ENCODE measurements at regions not wholly inside any gene's neighbourhood (a gene's known extent, or its start where the extent isn't known, plus 50 kb on each side); places are given as distances from the start of the nearest gene placed in this dataset.

DNA sequence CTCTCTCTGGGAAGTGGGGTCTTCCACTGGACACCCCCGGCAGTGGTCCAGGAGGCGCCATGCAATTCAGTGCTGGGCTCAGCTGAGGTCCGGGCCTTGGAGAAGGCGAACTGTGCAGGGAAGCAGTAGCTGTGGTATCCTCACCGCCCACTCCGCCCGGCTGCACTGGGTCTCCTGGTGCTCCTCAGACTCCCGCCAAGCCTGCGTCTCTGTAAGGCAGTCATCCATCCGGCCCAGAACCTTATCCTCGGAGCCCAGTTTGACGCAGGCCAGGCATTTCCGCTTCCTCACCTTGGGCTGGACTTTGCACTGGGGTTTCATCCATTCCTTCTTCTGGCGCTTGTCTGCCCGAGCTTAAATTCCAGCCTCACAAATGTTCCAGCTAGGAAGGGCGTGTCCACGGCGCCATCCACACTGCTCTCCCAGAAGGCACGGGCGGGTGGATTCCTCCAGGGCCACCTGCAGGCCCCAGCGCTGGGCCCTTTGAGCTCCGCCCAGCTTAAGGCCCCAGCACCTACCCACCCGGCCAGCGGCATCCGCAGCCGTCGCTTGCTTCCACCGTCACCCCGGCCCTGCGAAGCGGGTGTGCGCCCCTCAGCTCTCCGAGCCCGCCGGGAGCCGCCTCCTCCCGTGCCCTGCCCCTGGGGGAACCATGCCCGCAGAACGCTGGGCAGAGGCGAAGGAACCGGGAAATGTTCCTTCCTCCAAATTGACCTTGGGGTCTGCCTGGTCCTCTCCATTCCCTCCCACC lies 1884.8 kb downstream of the TP53TG3F start:
- intact Hi-C loops (cut with DNase I; ENCODE audit: low total_unique reads) = no loop called here
- Histone ChIP-seq H3K4me1 (no peaks in the 10 kb centered on the region), H3K27me3 (replicated peaks in 1 of 7) (no peaks in the 10 kb centered on the region), H3K36me3 (no peaks in the 10 kb centered on the region), H3K4me3 (no peak overlapping the region), H3K9me3 (peaks cover 0 to 83% (median 61%) of the 10 kb centered on the region in 8 donors), H3K27ac (no peak overlapping the region)
- no peak for TF ChIP-seq CTCF (IDR thresholded peaks at IDR 0.05 in 8 of 11, conservative IDR thresholded peaks at IDR 0.05 in 3 of 11)
- TF ChIP-seq POLR2AphosphoS5 (IDR thresholded peaks at IDR 0.05) = no peak
- no peak for TF ChIP-seq POLR2A (IDR thresholded peaks at IDR 0.05)
- DNase-seq = no peak
- WGBS, 5 donors = 67 to 78% (median 71%) methylated on average over 40 to 41 of the region's 41 CpGs

DNA sequence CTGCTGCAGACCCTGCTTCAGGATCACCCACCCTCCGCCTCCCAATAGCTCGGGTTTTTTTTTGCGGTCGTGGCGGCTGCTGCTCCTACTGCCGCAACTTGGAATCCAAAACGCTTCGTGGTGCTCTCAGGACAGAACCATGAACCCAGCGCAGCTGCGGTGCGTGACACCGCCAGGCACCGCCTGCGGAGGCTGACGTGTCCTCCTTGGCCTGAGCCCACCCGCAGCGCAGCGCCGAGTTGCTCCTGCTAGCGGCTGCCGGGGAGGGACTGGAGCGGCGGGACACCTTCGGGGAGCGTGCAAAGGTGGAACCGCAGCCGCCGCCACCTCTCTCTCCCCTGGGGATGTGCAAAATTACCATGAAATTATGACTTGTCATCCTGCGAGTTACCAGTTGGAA lies 1893.0 kb downstream of the TP53TG3F start:
- no peaks in the 10 kb centered on the region for H3K36me3 ChIP-seq
- DNase-seq = peak; percentile 61
- TF ChIP-seq POLR2AphosphoS5 (IDR thresholded peaks at IDR 0.05) (no peak), CTCF (IDR thresholded peaks at IDR 0.05 in 8 of 11, conservative IDR thresholded peaks at IDR 0.05 in 3 of 11) (no peak), POLR2A (IDR thresholded peaks at IDR 0.05) (no peak)
- H3K9me3 ChIP-seq = peaks cover 0 to 43% (median 28%) of the 10 kb centered on the region in 8 donors
- intact Hi-C loops (cut with DNase I; ENCODE audit: low total_unique reads) = no loop called here
- H3K27ac ChIP-seq = no peak overlapping the region
- H3K4me3 ChIP-seq = no peak overlapping the region
- no peaks in the 10 kb centered on the region for H3K4me1 ChIP-seq
- H3K27me3 ChIP-seq (replicated peaks in 1 of 7) = no peaks in the 10 kb centered on the region
- WGBS, 5 donors = 43 to 62% (median 48%) methylated on average over 24 to 29 of the region's 29 CpGs

- TF ChIP-seq CTCF (IDR thresholded peaks at IDR 0.05 in 8 of 11, conservative IDR thresholded peaks at IDR 0.05 in 3 of 11) (no peak), POLR2A (IDR thresholded peaks at IDR 0.05) (no peak), POLR2AphosphoS5 (IDR thresholded peaks at IDR 0.05) (no peak)
- WGBS, 5 donors = 60 to 70% (median 66%) methylated on average over 3 of the region's 3 CpGs
- no peak for DNase-seq
- Histone ChIP-seq H3K4me1 (no peaks in the 10 kb centered on the region), H3K4me3 (no peak overlapping the region), H3K36me3 (no peaks in the 10 kb centered on the region), H3K27me3 (replicated peaks in 1 of 7) (no peaks in the 10 kb centered on the region), H3K27ac (no peak overlapping the region), H3K9me3 (peaks cover 0 to 52% (median 24%) of the 10 kb centered on the region in 8 donors)
- intact Hi-C loops (cut with DNase I; ENCODE audit: low total_unique reads) = no loop called here
These were observed 1904.1 kb downstream of the TP53TG3F start for GRCh38 chr16:35363510-35363909.

- TF ChIP-seq POLR2A (IDR thresholded peaks at IDR 0.05) = no peak
- no peak for TF ChIP-seq POLR2AphosphoS5 (IDR thresholded peaks at IDR 0.05)
- no peak for TF ChIP-seq CTCF (IDR thresholded peaks at IDR 0.05 in 8 of 11, conservative IDR thresholded peaks at IDR 0.05 in 3 of 11)
- intact Hi-C loops (cut with DNase I; ENCODE audit: low total_unique reads) = no loop called here
- DNase-seq = no peak
These were observed 1904.9 kb downstream of the TP53TG3F start for GRCh38 chr16:35364263-35364662.

More at GRCh38 chr16:35364263-35364662, 1904.9 kb downstream of the TP53TG3F start:
- Histone ChIP-seq H3K4me1 (no peaks in the 10 kb centered on the region), H3K4me3 (no peak overlapping the region), H3K27me3 (replicated peaks in 1 of 7) (no peaks in the 10 kb centered on the region), H3K27ac (no peak overlapping the region), H3K36me3 (no peaks in the 10 kb centered on the region), H3K9me3 (peaks cover 0 to 56% (median 24%) of the 10 kb centered on the region in 8 donors)
